ENCODE measurements at regions not wholly inside any gene's neighbourhood (a gene's known extent, or its start where the extent isn't known, plus 50 kb on each side); places are given as distances from the start of the nearest gene placed in this dataset.

GRCh38 chr13:84802073-84802472 is 919.8 kb upstream of the SLITRK1 start:
- TF ChIP-seq CTCF (IDR thresholded peaks at IDR 0.05) (no peak), POLR2A (IDR thresholded peaks at IDR 0.05) (no peak)
